ENCODE measurements at regions not wholly inside any gene's neighbourhood (a gene's known extent, or its start where the extent isn't known, plus 50 kb on each side); places are given as distances from the start of the nearest gene placed in this dataset.

- DNase-seq (ENCODE audit: low read depth), result no peak
These were observed 170.0 kb downstream of the ENGASE start for GRCh38 chr17:79244665-79245064.

- no peak for DNase-seq (ENCODE audit: low read depth)
These were observed 169.4 kb downstream of the ENGASE start for GRCh38 chr17:79243996-79244395.

- DNase-seq (ENCODE audit: low read depth), result no peak
These were observed 169.0 kb downstream of the ENGASE start for GRCh38 chr17:79243603-79243990.

GRCh38 chr17:79242873-79243602 lies 168.4 kb downstream of the ENGASE start:
- no peak for DNase-seq (ENCODE audit: low read depth)

- no peak for DNase-seq (ENCODE audit: low read depth)
These were observed 167.8 kb downstream of the ENGASE start for GRCh38 chr17:79242393-79242792.

GRCh38 chr17:79241616-79242015 lies 167.0 kb downstream of the ENGASE start:
- no peak for DNase-seq (ENCODE audit: low read depth)

- DNase-seq (ENCODE audit: low read depth), result no peak
These were observed 164.6 kb downstream of the ENGASE start for GRCh38 chr17:79239205-79239604.

GRCh38 chr17:79237448-79238053 lies 162.9 kb downstream of the ENGASE start:
- no peak for DNase-seq (ENCODE audit: low read depth)

- DNase-seq (ENCODE audit: low read depth), result no peak
These were observed 161.2 kb downstream of the ENGASE start for GRCh38 chr17:79235808-79236207.

GRCh38 chr17:79233916-79234551 lies 159.4 kb downstream of the ENGASE start:
- DNase-seq (ENCODE audit: low read depth), result no peak

GRCh38 chr17:79232957-79233356 lies 158.3 kb downstream of the ENGASE start:
- no peak for DNase-seq (ENCODE audit: low read depth)

GRCh38 chr17:79231766-79232287 lies 157.2 kb downstream of the ENGASE start:
- peak; percentile 40 for DNase-seq (ENCODE audit: low read depth)

GRCh38 chr17:79230576-79230975 lies 156.0 kb downstream of the ENGASE start:
- DNase-seq (ENCODE audit: low read depth), result no peak

- DNase-seq (ENCODE audit: low read depth), result no peak
These were observed 151.4 kb downstream of the ENGASE start for GRCh38 chr17:79226037-79226436.

- DNase-seq (ENCODE audit: low read depth), result no peak
These were observed 150.3 kb downstream of the ENGASE start for GRCh38 chr17:79224903-79225302.

GRCh38 chr17:79224476-79224875 lies 149.9 kb downstream of the ENGASE start:
- no peak for DNase-seq (ENCODE audit: low read depth)

- no peak for DNase-seq (ENCODE audit: low read depth)
These were observed 149.3 kb downstream of the ENGASE start for GRCh38 chr17:79223953-79224352.

- DNase-seq (ENCODE audit: low read depth), result no peak
These were observed 148.8 kb downstream of the ENGASE start for GRCh38 chr17:79223471-79223870.

GRCh38 chr17:79221597-79221996 lies 147.0 kb downstream of the ENGASE start:
- no peak for DNase-seq (ENCODE audit: low read depth)

GRCh38 chr17:79220713-79221291 lies 146.2 kb downstream of the ENGASE start:
- DNase-seq (ENCODE audit: low read depth), result no peak

GRCh38 chr17:79220201-79220712 lies 145.6 kb downstream of the ENGASE start:
- no peak for DNase-seq (ENCODE audit: low read depth)

GRCh38 chr17:79219208-79219935 lies 144.7 kb downstream of the ENGASE start:
- DNase-seq (ENCODE audit: low read depth), result no peak
